Activated naive CD4-positive, alpha-beta T cell treated with Interleukin-2 at 50 U/mL for 16 hours (primary cell): ENCODE measurements at regions not wholly inside any gene's neighbourhood (a gene's known extent, or its start where the extent isn't known, plus 50 kb on each side); places are given as distances from the start of the nearest gene placed in this dataset.

ENCODE experiments used
- DNase-seq: peaks from one replicate; pipeline ENCODE4 v3.0.0-alpha.2; 2020

DNA sequence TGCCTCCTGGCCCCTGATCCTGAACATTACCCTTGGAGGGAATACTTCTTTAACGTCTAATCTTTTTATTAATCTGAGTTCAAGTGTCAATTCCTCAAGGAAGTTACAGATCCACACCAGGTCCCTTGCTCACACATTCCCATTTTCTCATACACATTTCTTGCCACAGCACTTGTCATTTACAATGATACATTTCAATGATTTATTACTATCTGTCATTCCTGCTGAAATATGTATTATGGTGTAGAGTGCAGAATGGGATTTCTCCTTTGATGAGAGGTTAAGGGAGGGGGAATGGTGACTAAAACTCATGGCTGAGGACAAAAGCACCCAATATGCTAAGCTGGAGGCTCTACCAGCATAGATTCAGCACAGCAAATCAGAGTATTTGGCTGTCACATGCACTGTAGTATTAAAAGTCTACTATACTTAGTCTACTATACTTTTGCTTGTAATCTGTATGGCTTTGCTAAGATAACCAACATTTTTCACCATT lies 982.5 kb downstream of the TTLL7 start:
- DNase-seq: no peak

DNA sequence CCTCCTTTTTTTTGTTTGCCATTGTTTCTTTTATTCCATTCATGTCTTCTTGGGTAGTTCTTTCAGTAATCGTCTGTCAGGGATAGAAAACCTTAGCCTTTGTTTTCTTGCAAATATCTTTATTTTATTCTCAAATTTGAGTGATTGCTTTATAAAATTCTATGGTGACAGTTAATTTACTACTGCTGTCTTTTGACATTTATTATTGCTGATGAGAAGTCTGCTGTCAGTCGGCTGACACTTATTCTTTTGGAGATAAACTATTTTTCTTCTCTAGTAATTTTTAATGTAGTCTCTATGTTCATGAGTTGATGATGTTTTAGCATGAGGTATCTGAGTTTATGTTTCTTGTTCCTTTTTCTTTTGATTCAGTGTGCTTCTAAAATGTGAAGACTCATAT lies 983.8 kb downstream of the TTLL7 start:
- no peak for DNase-seq

- DNase-seq: no peak
These were observed 986.0 kb downstream of the TTLL7 start for GRCh38 chr1:83012950-83013349.

- no peak for DNase-seq
These were observed 987.7 kb downstream of the TTLL7 start for GRCh38 chr1:83011265-83011664.

GRCh38 chr1:83006271-83006670 lies 992.7 kb downstream of the TTLL7 start:
- DNase-seq: no peak

DNA sequence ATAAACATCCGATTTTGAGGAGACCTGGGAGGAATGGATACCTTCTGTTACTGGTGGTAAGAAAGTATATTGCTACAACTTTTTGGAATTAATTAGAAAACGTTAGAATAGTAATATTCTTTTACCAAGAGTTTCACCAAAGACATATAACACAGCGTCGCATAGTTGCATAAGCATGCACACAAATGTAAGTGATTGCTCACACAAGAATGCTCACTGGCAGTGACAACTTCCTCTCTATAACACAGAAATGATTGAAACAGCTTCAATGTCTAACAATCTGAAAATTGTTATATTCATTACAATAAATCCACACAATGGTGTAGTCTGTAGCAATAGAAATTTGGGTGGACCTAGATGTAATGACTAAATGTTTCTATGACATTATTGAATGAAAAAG lies 998.6 kb downstream of the TTLL7 start:
- no peak for DNase-seq

DNA sequence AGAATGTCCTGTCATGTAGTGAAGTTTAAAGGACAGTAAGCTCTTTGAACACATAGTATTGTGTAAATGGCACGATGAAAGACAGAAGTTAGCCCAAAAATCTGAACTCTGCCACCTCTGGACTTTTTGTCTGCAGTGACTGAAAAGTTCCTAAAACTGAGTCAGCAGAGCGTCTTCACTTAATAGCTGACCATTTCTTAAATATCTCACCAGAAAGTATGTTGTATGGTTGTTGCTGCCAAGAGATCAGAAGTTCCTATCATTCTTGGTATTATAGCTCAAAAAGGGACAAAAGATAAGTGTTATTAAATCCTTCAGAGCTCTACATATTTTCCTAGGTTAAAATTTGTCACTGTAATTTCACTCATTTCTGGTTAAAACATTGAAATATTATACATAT lies 1003.0 kb downstream of the TTLL7 start:
- DNase-seq: no peak

GRCh38 chr1:82994616-82995263 lies 1004.2 kb downstream of the TTLL7 start:
- DNase-seq: no peak

DNA sequence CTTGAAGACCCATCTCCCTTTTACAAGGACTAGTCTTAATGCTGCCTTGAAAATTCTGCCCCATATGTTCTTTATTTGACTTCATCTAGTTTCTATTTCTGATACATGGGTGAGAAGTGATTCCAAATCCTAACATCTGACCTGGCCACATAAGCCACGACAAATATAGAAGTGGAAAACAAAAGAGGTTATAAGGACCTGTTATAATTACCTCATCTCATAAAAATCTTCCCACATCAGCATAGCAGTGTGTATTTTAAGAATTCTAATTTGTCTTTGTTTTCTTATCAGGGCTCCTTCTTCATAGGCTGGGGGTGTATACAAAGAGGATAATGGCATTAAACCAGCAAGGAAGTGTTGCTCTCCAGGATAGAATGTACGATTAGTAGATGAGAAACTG lies 1007.4 kb downstream of the TTLL7 start:
- no peak for DNase-seq

- DNase-seq: no peak
These were observed 1019.2 kb downstream of the TTLL7 start for GRCh38 chr1:82979593-82980236.

GRCh38 chr1:82978461-82979324 lies 1020.2 kb downstream of the TTLL7 start:
- no peak for DNase-seq

- no peak for DNase-seq
These were observed 1025.9 kb downstream of the TTLL7 start for GRCh38 chr1:82972841-82973553.

DNA sequence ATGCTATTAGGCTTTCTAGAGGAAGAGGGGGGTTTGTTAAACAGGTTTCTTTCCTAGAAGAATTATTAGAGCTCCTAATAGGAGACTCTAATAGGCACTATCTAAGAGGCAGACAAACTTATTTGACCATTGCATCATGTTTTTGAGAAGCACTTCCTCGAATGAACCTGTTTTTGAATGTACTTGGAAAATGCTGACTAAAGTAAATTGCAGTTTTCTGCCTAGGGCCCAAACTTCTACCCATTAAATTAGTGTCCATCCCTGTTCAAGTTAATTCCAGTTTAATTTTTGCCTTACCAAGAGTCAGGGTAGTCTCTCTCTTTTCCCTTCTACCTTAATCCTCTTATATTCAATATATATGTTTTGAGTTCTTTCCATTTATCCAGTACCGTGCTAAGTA lies 1029.6 kb downstream of the TTLL7 start:
- no peak for DNase-seq

GRCh38 chr1:82962658-82963057 lies 1036.3 kb downstream of the TTLL7 start:
- DNase-seq: no peak

GRCh38 chr1:82950606-82951200 lies 1048.2 kb downstream of the TTLL7 start:
- DNase-seq: no peak

DNA sequence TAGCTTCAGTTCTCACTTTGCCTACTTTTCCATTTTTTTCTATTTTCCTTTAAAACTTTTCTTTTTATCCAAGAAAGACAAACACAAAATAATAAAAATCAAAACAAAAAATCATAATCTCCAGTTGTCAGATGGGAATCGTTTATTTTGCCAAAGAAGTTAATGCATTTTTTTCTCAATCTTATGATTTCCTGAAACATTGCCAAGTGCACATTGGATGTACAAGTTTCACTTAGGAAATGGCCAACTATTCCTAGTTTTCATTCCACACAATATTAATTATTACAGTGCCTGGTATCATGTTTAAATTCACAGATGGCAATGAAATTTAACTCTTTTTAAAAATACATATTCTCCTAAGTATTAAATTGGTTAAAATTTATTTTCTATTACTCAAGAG lies 1050.5 kb downstream of the TTLL7 start:
- no peak for DNase-seq

DNA sequence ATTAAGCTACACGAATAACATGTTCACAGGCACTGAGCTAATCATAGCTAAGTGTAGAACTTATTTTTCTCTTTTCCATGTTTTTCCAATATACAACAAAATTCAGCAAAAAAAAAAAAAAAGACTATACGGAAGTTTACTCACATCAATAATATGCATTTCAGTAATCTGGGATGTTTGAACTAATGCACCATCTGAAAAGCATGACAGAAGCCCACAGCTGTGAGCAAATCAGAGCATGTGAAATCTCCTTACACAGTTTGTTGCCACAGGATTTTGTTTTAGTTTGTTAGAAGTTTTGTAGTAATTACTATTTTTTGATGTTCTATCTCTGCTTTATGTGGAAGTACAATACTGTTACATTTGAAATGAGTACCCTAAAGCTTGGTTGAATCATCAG lies 1051.7 kb downstream of the TTLL7 start:
- DNase-seq: no peak

DNA sequence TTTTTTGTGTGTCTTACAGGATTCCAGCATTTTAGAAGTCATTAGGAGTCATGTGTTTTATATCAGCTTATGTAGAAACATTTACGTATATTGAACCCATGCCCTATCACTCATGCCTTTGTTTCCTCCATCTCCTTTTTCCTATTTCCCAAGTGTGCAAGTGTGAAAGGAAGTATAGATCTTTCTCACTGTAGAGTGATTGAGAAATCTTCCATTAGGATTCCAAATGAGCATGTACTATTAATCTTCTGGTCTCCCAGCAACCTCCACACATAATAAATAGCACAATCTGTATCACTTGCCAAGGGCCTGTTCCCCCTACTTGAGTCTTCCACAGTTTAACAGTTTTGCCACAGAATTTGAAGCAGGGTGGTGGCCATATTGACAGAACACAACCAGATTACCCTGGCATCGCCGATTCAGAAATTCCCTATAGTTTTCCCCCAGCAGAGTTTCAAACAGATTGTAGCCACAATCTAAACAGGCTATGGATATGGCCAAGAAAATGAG lies 1052.8 kb downstream of the TTLL7 start:
- no peak for DNase-seq

DNA sequence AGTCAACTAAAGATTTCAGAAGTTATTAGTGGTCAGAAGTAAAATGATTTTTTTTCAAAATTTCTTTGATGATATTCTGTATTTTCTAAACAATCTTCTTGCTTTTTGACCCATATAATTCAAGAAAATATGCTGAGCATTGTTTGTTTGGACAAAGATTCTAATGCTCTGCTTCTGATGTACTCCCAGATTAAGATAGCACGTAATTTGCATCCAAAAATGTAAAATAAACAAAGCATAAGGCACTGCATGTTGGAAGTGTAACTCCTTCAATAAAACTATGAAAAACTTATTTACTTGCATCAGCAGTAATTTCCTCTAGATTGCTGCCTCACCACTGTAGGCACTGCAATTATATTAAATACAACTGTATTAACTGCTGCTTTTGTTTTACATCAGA lies 1054.1 kb downstream of the TTLL7 start:
- DNase-seq: no peak

- no peak for DNase-seq
These were observed 1064.9 kb downstream of the TTLL7 start for GRCh38 chr1:82934074-82934473.

GRCh38 chr1:82932727-82933126 lies 1066.2 kb downstream of the TTLL7 start:
- no peak for DNase-seq

GRCh38 chr1:82932207-82932606 lies 1066.7 kb downstream of the TTLL7 start:
- DNase-seq: no peak

DNA sequence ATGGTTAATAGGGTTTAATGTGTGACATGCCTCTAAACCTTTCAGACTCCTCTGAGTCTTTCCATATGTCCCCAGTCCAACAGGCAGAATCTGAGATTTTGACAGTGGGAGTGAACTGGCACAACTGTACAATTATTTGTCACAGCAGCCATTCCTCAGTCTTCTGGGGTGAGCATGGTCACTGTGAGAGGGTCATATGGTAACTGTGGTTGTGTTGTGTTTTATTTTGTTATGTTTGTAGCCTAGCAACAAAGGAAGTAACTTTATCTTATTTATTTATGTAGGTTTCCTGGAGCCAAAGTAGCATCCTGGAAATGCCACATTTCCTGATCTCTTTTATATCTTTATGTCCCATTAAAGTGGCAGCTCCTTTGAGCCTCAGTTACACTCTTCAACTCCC lies 1067.9 kb downstream of the TTLL7 start:
- no peak for DNase-seq
